Endodermal cell (in vitro differentiated cells): ENCODE measurements at regions not wholly inside any gene's neighbourhood (a gene's known extent, or its start where the extent isn't known, plus 50 kb on each side); places are given as distances from the start of the nearest gene placed in this dataset.

Experiments
- DNase-seq: peaks from one replicate; pipeline ENCODE4 v3.0.0-alpha.2; 2017
- H3K27ac ChIP-seq: 2 replicates; pipeline ENCODE4 v1.5.1; 2013; ENCODE audit warnings: mild to moderate bottlenecking, low read depth, low read length, moderate library complexity
- H3K27me3 ChIP-seq: 2 replicates; pipeline ENCODE4 v1.6.1; 2013; ENCODE audit warnings: mild to moderate bottlenecking, low read length, moderate library complexity; ENCODE audit not compliant: insufficient read depth, control insufficient read depth, poor library complexity, severe bottlenecking
- H3K36me3 ChIP-seq: 2 replicates; pipeline ENCODE4 v1.7.0; 2013; ENCODE audit warnings: mild to moderate bottlenecking, low read length, moderate library complexity; ENCODE audit not compliant: control insufficient read depth, insufficient read depth
- H3K4me1 ChIP-seq: one replicate; pipeline ENCODE4 v1.7.0; 2013; ENCODE audit warnings: low read length; ENCODE audit not compliant: control insufficient read depth, insufficient read depth
- H3K4me3 ChIP-seq: 2 replicates; pipeline ENCODE4 v1.5.1; 2013; ENCODE audit warnings: mild to moderate bottlenecking, low read length, moderate library complexity
- H3K9ac ChIP-seq: 2 replicates; pipeline ENCODE4 v1.6.1; 2013; ENCODE audit warnings: mild to moderate bottlenecking, low read length, moderate library complexity; ENCODE audit not compliant: poor library complexity, severe bottlenecking; ENCODE audit errors: extremely low read depth
- H3K9me3 ChIP-seq: 2 replicates; pipeline ENCODE4 v1.6.1; 2013; ENCODE audit warnings: mild to moderate bottlenecking, low read length, moderate library complexity; ENCODE audit not compliant: control insufficient read depth
- H3K27ac Mint-ChIP-seq: 2 replicates; pipeline ENCODE4 v1.8.0; 2020; ENCODE audit warnings: mixed read lengths
- H3K27me3 Mint-ChIP-seq: 2 replicates; pipeline ENCODE4 v1.8.0; 2021; ENCODE audit warnings: mild to moderate bottlenecking, mixed read lengths; ENCODE audit not compliant: insufficient read depth
- H3K36me3 Mint-ChIP-seq: 2 replicates; pipeline ENCODE4 v1.8.0; 2020; ENCODE audit warnings: low read depth, mixed read lengths
- H3K4me1 Mint-ChIP-seq: 2 replicates; pipeline ENCODE4 v1.8.0; 2020; ENCODE audit warnings: mixed read lengths
- H3K4me3 Mint-ChIP-seq: 2 replicates; pipeline ENCODE4 v1.8.0; 2020; ENCODE audit warnings: mild to moderate bottlenecking, moderate library complexity, mixed read lengths
- H3K9me3 Mint-ChIP-seq: 2 replicates; pipeline ENCODE4 v1.8.0; 2020; ENCODE audit warnings: mild to moderate bottlenecking, mixed read lengths
- CTCF ChIP-seq: fragments of 200-600 bp; sonication (generic); conservative IDR thresholded peaks from 2 replicates; pipeline ENCODE4 v1.5.0; 2021; ENCODE audit warnings: antibody characterized with exemption, mild to moderate bottlenecking
- WGBS, 2 experiments: methylation state at CpG; one replicate each; pipeline versions ENCODE4 v1.1.5 to v1.1.7; 2013; ENCODE audit warnings: missing lambda C conversion rate in 2 of 2, mixed read lengths in 1 of 2; ENCODE audit not compliant: insufficient coverage in 1 of 2, insufficient read length in 1 of 2; 5-methylcytosine and 5-hydroxymethylcytosine counted together

GRCh38 chr2:128791985-128792320 lies 473.3 kb upstream of the HS6ST1 start:
- no peaks in the 10 kb centered on the region for H3K27me3 Mint-ChIP-seq
- TF ChIP-seq CTCF = no peak
- no peaks in the 10 kb centered on the region for H3K36me3 ChIP-seq
- 83 to 87% methylated on average over 2 to 7 of the region's 7 CpGs for WGBS, 2 experiments
- H3K36me3 Mint-ChIP-seq = no peaks in the 10 kb centered on the region
- no peak overlapping the region for H3K27ac Mint-ChIP-seq
- no peak overlapping the region for H3K27ac ChIP-seq
- no peak overlapping the region for H3K4me3 Mint-ChIP-seq
- peaks cover 10% of the 10 kb centered on the region for H3K4me1 Mint-ChIP-seq
- H3K4me1 ChIP-seq = peaks cover 3% of the 10 kb centered on the region
- no peaks in the 10 kb centered on the region for H3K27me3 ChIP-seq
- DNase-seq = no peak
- H3K4me3 ChIP-seq = no peak overlapping the region
- no peaks in the 10 kb centered on the region for H3K9me3 Mint-ChIP-seq
- no peaks in the 10 kb centered on the region for H3K9me3 ChIP-seq
- H3K9ac ChIP-seq = no peak overlapping the region

GRCh38 chr2:128792476-128793054 lies 473.9 kb upstream of the HS6ST1 start:
- no peaks in the 10 kb centered on the region for H3K36me3 Mint-ChIP-seq
- H3K9ac ChIP-seq = no peak overlapping the region
- no peaks in the 10 kb centered on the region for H3K9me3 Mint-ChIP-seq
- no peaks in the 10 kb centered on the region for H3K4me1 ChIP-seq
- H3K27ac ChIP-seq = no peak overlapping the region
- no peak overlapping the region for H3K4me3 ChIP-seq
- WGBS, 2 experiments = 81 to 88% methylated on average over 4 to 7 of the region's 7 CpGs
- TF ChIP-seq CTCF = no peak
- peaks cover 4% of the 10 kb centered on the region for H3K4me1 Mint-ChIP-seq
- DNase-seq = peak; percentile 12
- no peaks in the 10 kb centered on the region for H3K27me3 Mint-ChIP-seq
- no peak overlapping the region for H3K27ac Mint-ChIP-seq
- H3K4me3 Mint-ChIP-seq = no peak overlapping the region
- H3K9me3 ChIP-seq = no peaks in the 10 kb centered on the region
- no peaks in the 10 kb centered on the region for H3K27me3 ChIP-seq
- H3K36me3 ChIP-seq = no peaks in the 10 kb centered on the region

- Histone ChIP-seq H3K4me3 (no peak overlapping the region), H3K4me1 (no peaks in the 10 kb centered on the region), H3K27me3 (no peaks in the 10 kb centered on the region), H3K9me3 (no peaks in the 10 kb centered on the region), H3K27ac (no peak overlapping the region), H3K36me3 (no peaks in the 10 kb centered on the region), H3K9ac (no peak overlapping the region)
- no peak overlapping the region for H3K27ac Mint-ChIP-seq
- H3K4me3 Mint-ChIP-seq = no peak overlapping the region
- H3K27me3 Mint-ChIP-seq = peaks cover under 1% of the 10 kb centered on the region
- 86 to 97% methylated on average over 3 to 6 of the region's 6 CpGs for WGBS, 2 experiments
- no peaks in the 10 kb centered on the region for H3K36me3 Mint-ChIP-seq
- H3K9me3 Mint-ChIP-seq = no peaks in the 10 kb centered on the region
- no peak for TF ChIP-seq CTCF
- peaks cover 2% of the 10 kb centered on the region for H3K4me1 Mint-ChIP-seq
- DNase-seq = peak; percentile 22
Measured at GRCh38 chr2:128793404-128793803, 474.7 kb upstream of the HS6ST1 start.
